ENCODE measurements at regions not wholly inside any gene's neighbourhood (a gene's known extent, or its start where the extent isn't known, plus 50 kb on each side); places are given as distances from the start of the nearest gene placed in this dataset.

GRCh38 chr11:128328955-128329551 is 258.3 kb downstream of the ETS1 start:
- Histone ChIP-seq H3K27ac (ENCODE audit: low read depth in 1 of 2, low read length in 1 of 2) (peak overlapping the region in 1 of 2 donors; percentile 57), H3K36me3 (ENCODE audit: control insufficient read depth in 4 of 4, insufficient read depth in 4 of 4, low read length in 4 of 4) (no peaks in the 10 kb centered on the region), H3K9ac (ENCODE audit: insufficient read depth in 1 of 2, low read length in 2 of 2) (no peak overlapping the region), H3K4me3 (no peak overlapping the region), H3K4me1 (ENCODE audit: control insufficient read depth in 5 of 5, insufficient read depth in 5 of 5, low read length in 5 of 5) (peaks cover 0 to 3% (median 1%) of the 10 kb centered on the region in 5 donors), H3K27me3 (ENCODE audit: control insufficient read depth in 3 of 3, insufficient read depth in 3 of 3, low read length in 2 of 3) (no peaks in the 10 kb centered on the region), H3K9me3 (ENCODE audit: control insufficient read depth in 4 of 4, insufficient read depth in 3 of 4, low read length in 3 of 4) (no peaks in the 10 kb centered on the region)
- TF ChIP-seq CTCF (IDR thresholded peaks at IDR 0.05; ENCODE audit: control extremely low read depth, extremely low read depth): no peak
- DNase-seq (peak in 2 of 3 donors; percentile 27 to 65), ATAC-seq (ENCODE audit: insufficient read depth, low FRiP score) (no peak)
- WGBS, 2 donors: 32 to 38% methylated on average over 9 of the region's 9 CpGs

GRCh38 chr11:128327274-128327673 is 260.1 kb downstream of the ETS1 start:
- no peaks in the 10 kb centered on the region for H3K36me3 ChIP-seq (ENCODE audit: control insufficient read depth in 4 of 4, insufficient read depth in 4 of 4, low read length in 4 of 4)
- no peak overlapping the region for H3K9ac ChIP-seq (ENCODE audit: insufficient read depth in 1 of 2, low read length in 2 of 2)
- no peak for TF ChIP-seq CTCF (IDR thresholded peaks at IDR 0.05; ENCODE audit: control extremely low read depth, extremely low read depth)
- 83 to 84% methylated on average over 4 of the region's 4 CpGs for WGBS, 2 donors
- H3K27me3 ChIP-seq (ENCODE audit: control insufficient read depth in 3 of 3, insufficient read depth in 3 of 3, low read length in 2 of 3): no peaks in the 10 kb centered on the region
- H3K9me3 ChIP-seq (ENCODE audit: control insufficient read depth in 4 of 4, insufficient read depth in 3 of 4, low read length in 3 of 4): no peaks in the 10 kb centered on the region
- H3K4me3 ChIP-seq: no peak overlapping the region
- ATAC-seq (ENCODE audit: insufficient read depth, low FRiP score) (no peak), DNase-seq (no peak)
- no peak overlapping the region for H3K27ac ChIP-seq (ENCODE audit: low read depth in 1 of 2, low read length in 1 of 2)
- H3K4me1 ChIP-seq (ENCODE audit: control insufficient read depth in 5 of 5, insufficient read depth in 5 of 5, low read length in 5 of 5): peaks cover 0 to 4% (median 3%) of the 10 kb centered on the region in 5 donors

GRCh38 chr11:128326791-128327190 is 260.6 kb downstream of the ETS1 start:
- Histone ChIP-seq H3K27ac (ENCODE audit: low read depth in 1 of 2, low read length in 1 of 2) (no peak overlapping the region), H3K36me3 (ENCODE audit: control insufficient read depth in 4 of 4, insufficient read depth in 4 of 4, low read length in 4 of 4) (no peaks in the 10 kb centered on the region), H3K9ac (ENCODE audit: insufficient read depth in 1 of 2, low read length in 2 of 2) (no peak overlapping the region), H3K4me3 (no peak overlapping the region), H3K4me1 (ENCODE audit: control insufficient read depth in 5 of 5, insufficient read depth in 5 of 5, low read length in 5 of 5) (peaks cover 0 to 4% (median 3%) of the 10 kb centered on the region in 5 donors), H3K27me3 (ENCODE audit: control insufficient read depth in 3 of 3, insufficient read depth in 3 of 3, low read length in 2 of 3) (no peaks in the 10 kb centered on the region), H3K9me3 (ENCODE audit: control insufficient read depth in 4 of 4, insufficient read depth in 3 of 4, low read length in 3 of 4) (no peaks in the 10 kb centered on the region)
- TF ChIP-seq CTCF (IDR thresholded peaks at IDR 0.05; ENCODE audit: control extremely low read depth, extremely low read depth): no peak
- DNase-seq: no peak
- 84 to 88% methylated on average over 7 of the region's 7 CpGs for WGBS, 2 donors
- no peak for ATAC-seq (ENCODE audit: insufficient read depth, low FRiP score)
